ENCODE measurements at regions not wholly inside any gene's neighbourhood (a gene's known extent, or its start where the extent isn't known, plus 50 kb on each side); places are given as distances from the start of the nearest gene placed in this dataset.

DNA sequence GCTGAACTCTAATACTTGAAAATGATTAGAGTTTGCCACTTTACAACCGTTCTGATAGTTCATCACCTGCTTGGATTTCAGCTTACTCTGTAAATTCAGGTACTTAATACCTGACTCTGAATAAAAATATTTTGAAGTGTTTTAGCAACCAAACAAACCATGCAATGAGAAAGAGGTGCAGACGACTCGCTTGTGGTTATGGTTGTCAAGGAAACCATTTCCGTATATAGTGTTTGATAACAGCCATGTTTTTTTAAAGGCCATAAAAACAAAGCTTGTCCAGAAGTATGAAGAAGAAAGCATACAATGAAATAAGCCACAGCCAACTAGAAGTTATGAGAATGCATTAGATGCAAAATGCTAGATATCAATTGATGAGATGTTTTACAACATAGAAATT lies 167.2 kb upstream of the HMCN1 start:
- H3K4me3 ChIP-seq (ENCODE audit: low read depth, low read length): no peak overlapping the region
- TF ChIP-seq, protein P1, sequence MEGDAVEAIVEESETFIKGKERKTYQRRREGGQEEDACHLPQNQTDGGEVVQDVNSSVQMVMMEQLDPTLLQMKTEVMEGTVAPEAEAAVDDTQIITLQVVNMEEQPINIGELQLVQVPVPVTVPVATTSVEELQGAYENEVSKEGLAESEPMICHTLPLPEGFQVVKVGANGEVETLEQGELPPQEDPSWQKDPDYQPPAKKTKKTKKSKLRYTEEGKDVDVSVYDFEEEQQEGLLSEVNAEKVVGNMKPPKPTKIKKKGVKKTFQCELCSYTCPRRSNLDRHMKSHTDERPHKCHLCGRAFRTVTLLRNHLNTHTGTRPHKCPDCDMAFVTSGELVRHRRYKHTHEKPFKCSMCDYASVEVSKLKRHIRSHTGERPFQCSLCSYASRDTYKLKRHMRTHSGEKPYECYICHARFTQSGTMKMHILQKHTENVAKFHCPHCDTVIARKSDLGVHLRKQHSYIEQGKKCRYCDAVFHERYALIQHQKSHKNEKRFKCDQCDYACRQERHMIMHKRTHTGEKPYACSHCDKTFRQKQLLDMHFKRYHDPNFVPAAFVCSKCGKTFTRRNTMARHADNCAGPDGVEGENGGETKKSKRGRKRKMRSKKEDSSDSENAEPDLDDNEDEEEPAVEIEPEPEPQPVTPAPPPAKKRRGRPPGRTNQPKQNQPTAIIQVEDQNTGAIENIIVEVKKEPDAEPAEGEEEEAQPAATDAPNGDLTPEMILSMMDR (IDR thresholded peaks at IDR 0.05; ENCODE audit: insufficient read depth, low read depth, low read length): no peak
- peak; percentile 40 for DNase-seq (ENCODE audit: low read depth)

DNA sequence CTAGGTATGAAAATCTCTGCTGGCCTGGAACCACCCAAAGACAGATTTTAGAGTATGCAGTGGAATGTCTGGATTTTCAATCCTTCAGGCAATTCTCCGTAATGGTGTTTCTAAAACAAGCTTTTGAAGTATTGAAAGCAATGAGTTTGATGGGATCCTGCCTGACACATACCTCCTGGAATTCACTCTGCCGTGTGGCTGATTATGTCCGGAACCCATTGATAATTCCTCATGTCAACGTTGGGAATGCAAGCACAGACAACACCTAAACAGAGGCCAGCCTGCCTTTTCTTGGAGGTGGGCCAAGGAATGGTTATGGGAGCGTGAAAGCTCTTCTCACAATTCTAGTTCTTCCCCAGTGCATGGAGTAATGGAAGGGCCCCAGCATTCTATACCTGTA lies 168.9 kb upstream of the HMCN1 start:
- peak; percentile 40 for DNase-seq (ENCODE audit: low read depth)
- TF ChIP-seq, protein P1 (IDR thresholded peaks at IDR 0.05; ENCODE audit: insufficient read depth, low read depth, low read length): no peak
- H3K4me3 ChIP-seq (ENCODE audit: low read depth, low read length): no peak overlapping the region

DNA sequence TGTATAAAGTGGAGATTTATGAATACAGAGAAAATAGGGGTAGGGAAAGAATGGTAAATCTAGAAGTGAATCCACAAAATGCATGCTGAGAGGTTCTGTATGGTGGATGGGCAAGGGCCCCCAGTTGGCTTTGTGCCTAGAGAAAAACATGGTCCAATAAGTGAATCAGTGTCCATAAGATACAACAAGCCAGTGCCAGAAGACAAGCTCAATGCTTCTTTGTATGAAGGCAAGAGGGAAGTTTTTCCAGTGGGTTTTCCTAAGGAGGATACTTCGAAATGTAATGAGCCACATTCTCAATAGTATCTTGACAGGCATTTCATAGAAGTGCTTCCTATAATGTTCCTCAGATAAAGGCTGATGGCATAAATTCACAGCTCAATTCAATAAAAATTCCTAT lies 169.4 kb upstream of the HMCN1 start:
- TF ChIP-seq, protein P1 (IDR thresholded peaks at IDR 0.05; ENCODE audit: insufficient read depth, low read depth, low read length): no peak
- no peak overlapping the region for H3K4me3 ChIP-seq (ENCODE audit: low read depth, low read length)
- DNase-seq (ENCODE audit: low read depth): no peak

DNA sequence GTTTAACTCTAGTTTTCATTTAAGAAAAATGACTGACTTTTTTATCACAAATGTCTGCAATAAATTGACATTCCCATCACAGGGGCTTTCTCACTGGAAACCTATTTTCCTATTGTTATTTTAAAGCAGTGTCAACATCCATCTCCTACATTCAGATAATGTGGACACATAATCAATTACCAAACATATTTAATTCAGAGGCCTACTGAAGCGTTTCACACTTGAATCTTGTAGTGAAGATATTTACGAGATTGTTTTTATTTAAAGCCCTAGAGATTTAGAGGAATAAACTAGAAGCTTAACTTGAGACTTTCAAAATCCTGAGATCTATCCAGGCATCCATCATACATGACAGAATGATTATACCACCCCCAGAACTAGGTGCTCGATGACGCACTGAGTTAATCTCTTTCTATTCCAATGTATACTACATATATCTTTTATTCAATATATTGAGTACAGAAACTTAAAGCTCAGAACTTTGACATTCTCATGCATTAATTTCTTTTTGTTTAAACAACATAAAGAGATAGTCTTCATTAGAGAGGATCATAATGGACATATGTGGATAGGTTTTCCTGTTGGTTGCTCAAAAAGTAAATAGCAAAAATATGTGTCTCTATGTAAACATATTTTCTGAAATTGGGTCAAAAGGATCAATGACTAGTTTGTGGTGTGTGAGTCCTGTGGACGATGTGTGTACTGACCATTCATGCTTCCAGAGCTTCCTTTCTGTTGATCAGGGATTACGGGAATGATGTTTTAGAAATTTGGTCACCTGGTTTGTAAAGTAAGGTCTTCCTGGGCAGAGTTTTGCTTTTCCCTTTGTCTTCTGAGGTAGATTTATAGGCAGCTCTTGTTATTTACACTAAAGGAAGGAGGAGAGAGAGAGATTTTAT lies 171.5 kb upstream of the HMCN1 start:
- TF ChIP-seq, protein P1 (IDR thresholded peaks at IDR 0.05; ENCODE audit: insufficient read depth, low read depth, low read length): no peak
- no peak overlapping the region for H3K4me3 ChIP-seq (ENCODE audit: low read depth, low read length)
- peak; percentile 23 for DNase-seq (ENCODE audit: low read depth)

DNA sequence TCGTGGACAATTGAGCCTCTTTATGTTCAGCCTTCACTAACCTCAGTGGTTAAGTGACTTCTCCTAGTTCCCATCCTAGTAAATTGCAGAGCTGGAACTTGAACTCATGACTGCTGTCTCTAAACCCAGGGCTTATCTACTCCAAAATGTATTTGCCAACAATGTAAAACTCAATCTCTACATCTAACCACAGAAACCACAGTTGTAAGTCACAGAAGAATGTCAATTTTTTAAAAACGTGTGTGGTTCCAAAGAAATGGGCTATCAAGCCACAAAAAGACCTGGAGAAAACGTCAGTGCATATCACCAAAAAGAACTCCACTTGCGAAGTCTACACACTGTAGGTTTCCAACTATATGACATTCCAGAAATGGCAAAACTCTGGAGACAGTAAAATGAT lies 172.6 kb upstream of the HMCN1 start:
- H3K4me3 ChIP-seq (ENCODE audit: low read depth, low read length): no peak overlapping the region
- peak; percentile 43 for DNase-seq (ENCODE audit: low read depth)
- TF ChIP-seq, protein P1 (IDR thresholded peaks at IDR 0.05; ENCODE audit: insufficient read depth, low read depth, low read length): no peak

DNA sequence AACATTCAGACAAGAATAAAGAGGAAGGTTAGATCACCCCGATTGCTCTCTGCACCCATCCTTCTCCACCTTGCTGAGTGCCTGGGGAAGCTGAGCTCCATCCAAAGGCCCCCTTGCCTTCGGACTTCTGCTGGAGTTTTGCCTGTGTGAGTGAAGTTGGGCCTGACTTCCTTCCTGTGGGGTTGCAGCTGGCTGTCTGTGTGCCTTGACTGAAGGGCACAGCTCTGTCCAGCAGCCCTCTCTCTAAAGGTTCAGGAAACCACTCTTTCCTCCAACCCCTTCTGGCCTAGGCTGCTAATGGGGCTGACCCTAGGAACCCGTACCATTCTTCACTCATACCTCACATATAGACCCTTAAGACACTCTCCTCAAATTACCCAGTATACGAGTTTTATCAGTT lies 173.4 kb upstream of the HMCN1 start:
- TF ChIP-seq, protein P1 (IDR thresholded peaks at IDR 0.05; ENCODE audit: insufficient read depth, low read depth, low read length): no peak
- DNase-seq (ENCODE audit: low read depth): no peak
- H3K4me3 ChIP-seq (ENCODE audit: low read depth, low read length): no peak overlapping the region
